Psoas muscle (tissue), 7 donors: ENCODE measurements at regions not wholly inside any gene's neighbourhood (a gene's known extent, or its start where the extent isn't known, plus 50 kb on each side); places are given as distances from the start of the nearest gene placed in this dataset.

ENCODE experiments used
- ATAC-seq, 4 donors: fragments of 200-7000 bp; cut with Tn5 transposase; one replicate each; pipeline ENCODE4 v1.9.1; 2020; ENCODE audit warnings: moderate library complexity in 3 of 4, mild to moderate bottlenecking in 2 of 4
- DNase-seq, 2 donors: peaks; one replicate each; pipeline ENCODE4 v3.0.0-alpha.2; 2020
- H3K27ac ChIP-seq: fragments of 200-600 bp; one replicate; pipeline ENCODE4 v1.8.0; 2022
- H3K27me3 ChIP-seq, 3 donors: fragments of 200-600 bp in 1 of 3; one replicate each; pipeline versions ENCODE4 v1.6.1 to v1.8.0; 2013 to 2022; ENCODE audit warnings: low read length in 2 of 3, mild to moderate bottlenecking in 2 of 3, moderate library complexity in 1 of 3; ENCODE audit not compliant: insufficient read depth in 3 of 3
- H3K36me3 ChIP-seq, 2 donors: fragments of 200-600 bp in 1 of 2; one replicate each; pipeline versions ENCODE4 v1.6.1 to v1.8.0; 2013 to 2022; ENCODE audit warnings: low read depth in 1 of 2, mild to moderate bottlenecking in 1 of 2, moderate library complexity in 1 of 2; ENCODE audit not compliant: insufficient read depth in 1 of 2
- H3K4me1 ChIP-seq: fragments of 200-600 bp; one replicate; pipeline ENCODE4 v1.8.0; 2022
- H3K4me3 ChIP-seq: fragments of 200-600 bp; one replicate; pipeline ENCODE4 v1.8.0; 2022; ENCODE audit warnings: mild to moderate bottlenecking
- H3K9me3 ChIP-seq: fragments of 200-600 bp; one replicate; pipeline ENCODE4 v1.8.0; 2022
- WGBS, 3 donors: extraction: QIAGEN DNeasy Blood & Tissue Kit; methylation state at CpG; one replicate each; pipeline versions ENCODE4 v1.1.6 to v1.1.7; 2013; 5-methylcytosine and 5-hydroxymethylcytosine counted together
- intact Hi-C, 2 donors: fragments of 100-400 bp; cut with DNase I; formaldehyde crosslinking; loops; one replicate each; pipeline versions ENCODE4 v1.11.0 to v1.14.2; 2022
- TF ChIP-seq, protein P1 (sequence below): fragments of 200-600 bp; IDR thresholded peaks from one replicate; pipeline ENCODE4 v1.8.0; 2022; ENCODE audit warnings: antibody characterized with exemption
- donor health status: healthy with polysubstance abuse.
- donor health status: DM: no; HTN: no; CAD: no; lungs with moderate emphysema.
- donor health status: Bipolar disorder and iron deficiency.
- donor health status: healthy.
- donor health status: DM: yes; HTN: yes; CAD: no.
- donor health status: DM: no; HTN: no; CAD: no.
- donor health status: DM: yes; HTN: yes; CAD: no.

DNA sequence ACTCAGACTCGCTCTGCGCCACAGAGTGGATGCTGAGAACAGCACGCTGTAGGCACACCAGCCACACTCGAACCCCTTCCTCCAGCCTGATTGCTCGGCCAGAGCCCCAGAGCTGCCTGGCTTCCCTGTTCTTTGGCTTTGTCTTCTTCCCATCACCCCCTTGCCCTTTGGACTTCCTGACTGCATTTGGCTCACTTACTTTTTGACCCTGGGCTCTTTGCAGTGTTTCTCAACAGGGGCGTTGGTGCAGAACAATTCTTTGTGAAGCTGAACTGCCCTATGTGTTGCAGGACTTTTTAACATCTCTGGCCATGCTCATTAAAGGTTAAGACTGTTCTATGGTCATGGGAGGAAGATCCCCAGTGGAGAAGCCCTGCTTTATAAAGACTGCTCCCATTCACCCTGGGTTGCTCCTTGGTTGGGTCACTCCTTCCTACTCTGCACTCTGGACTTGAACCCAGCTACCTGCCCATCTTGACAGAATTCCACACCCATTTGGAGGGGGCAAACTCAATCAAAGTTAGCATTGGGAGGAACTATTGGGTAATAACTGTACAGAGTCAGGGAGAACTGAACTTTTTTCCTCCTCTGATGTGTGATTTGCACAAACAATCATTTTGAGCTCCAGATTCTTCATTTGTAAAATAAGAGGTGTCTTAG lies 127.7 kb upstream of the PLEKHG7 start:
- intact Hi-C loops = loop anchor here (5.0 to 10.0 kb wide), 5 partner anchors 72 to 1193 kb away; no protein-coding TSS in a partner anchor
- no peak for DNase-seq
- H3K4me1 ChIP-seq = no peaks in the 10 kb centered on the region
- no peaks in the 10 kb centered on the region for H3K36me3 ChIP-seq
- no peaks in the 10 kb centered on the region for H3K9me3 ChIP-seq
- H3K27me3 ChIP-seq = no peaks in the 10 kb centered on the region
- WGBS, 3 donors = 56 to 79% (median 68%) methylated on average over 6 of the region's 6 CpGs
- no peak overlapping the region for H3K4me3 ChIP-seq
- ATAC-seq = no peak
- no peak overlapping the region for H3K27ac ChIP-seq
- TF ChIP-seq, protein P1, sequence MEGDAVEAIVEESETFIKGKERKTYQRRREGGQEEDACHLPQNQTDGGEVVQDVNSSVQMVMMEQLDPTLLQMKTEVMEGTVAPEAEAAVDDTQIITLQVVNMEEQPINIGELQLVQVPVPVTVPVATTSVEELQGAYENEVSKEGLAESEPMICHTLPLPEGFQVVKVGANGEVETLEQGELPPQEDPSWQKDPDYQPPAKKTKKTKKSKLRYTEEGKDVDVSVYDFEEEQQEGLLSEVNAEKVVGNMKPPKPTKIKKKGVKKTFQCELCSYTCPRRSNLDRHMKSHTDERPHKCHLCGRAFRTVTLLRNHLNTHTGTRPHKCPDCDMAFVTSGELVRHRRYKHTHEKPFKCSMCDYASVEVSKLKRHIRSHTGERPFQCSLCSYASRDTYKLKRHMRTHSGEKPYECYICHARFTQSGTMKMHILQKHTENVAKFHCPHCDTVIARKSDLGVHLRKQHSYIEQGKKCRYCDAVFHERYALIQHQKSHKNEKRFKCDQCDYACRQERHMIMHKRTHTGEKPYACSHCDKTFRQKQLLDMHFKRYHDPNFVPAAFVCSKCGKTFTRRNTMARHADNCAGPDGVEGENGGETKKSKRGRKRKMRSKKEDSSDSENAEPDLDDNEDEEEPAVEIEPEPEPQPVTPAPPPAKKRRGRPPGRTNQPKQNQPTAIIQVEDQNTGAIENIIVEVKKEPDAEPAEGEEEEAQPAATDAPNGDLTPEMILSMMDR = no peak

DNA sequence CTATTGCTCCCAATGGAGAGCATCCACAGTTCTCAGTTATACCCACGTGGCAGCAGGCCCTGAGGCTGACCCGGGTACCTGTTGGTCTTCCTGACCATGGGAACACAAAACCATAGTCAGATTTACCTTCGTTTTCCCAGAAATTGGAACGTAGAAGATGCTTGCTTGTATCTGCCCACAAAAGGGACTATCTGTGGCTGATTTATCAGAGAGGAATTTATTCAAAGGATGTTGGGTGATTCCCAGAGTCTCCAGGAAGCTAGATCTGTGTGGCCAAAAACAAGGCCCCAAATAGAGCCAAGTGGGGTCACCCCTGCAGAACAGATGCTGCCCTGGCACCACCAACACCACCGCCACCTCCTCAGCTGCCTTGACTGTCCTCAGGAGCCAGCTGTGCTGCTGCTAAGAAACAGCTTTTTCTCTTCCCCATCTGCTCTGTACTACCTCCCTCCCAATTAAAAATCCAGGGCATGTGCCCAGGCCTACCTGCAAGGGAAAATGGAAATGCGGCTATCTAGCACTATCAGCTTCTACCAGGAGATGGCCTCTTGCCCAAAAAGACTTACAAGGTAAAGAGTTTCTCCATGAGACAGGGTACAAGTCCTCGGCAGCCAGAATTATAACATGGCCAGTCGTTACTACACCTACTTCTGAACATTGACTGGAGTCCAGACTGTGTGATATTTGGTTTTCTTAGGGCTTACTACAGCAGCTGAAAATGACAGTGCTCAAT lies 128.6 kb upstream of the PLEKHG7 start:
- DNase-seq (no peak), ATAC-seq (no peak)
- 53 to 66% (median 57%) methylated on average over 8 of the region's 8 CpGs for WGBS, 3 donors
- H3K4me1 ChIP-seq = no peaks in the 10 kb centered on the region
- no peak overlapping the region for H3K27ac ChIP-seq
- H3K4me3 ChIP-seq = no peak overlapping the region
- TF ChIP-seq, protein P1 = no peak
- H3K27me3 ChIP-seq = no peaks in the 10 kb centered on the region
- H3K36me3 ChIP-seq = no peaks in the 10 kb centered on the region
- H3K9me3 ChIP-seq = no peaks in the 10 kb centered on the region
- intact Hi-C loops = loop anchor here (5.0 to 10.0 kb wide), 5 partner anchors 73 to 1192 kb away; no protein-coding TSS in a partner anchor

DNA sequence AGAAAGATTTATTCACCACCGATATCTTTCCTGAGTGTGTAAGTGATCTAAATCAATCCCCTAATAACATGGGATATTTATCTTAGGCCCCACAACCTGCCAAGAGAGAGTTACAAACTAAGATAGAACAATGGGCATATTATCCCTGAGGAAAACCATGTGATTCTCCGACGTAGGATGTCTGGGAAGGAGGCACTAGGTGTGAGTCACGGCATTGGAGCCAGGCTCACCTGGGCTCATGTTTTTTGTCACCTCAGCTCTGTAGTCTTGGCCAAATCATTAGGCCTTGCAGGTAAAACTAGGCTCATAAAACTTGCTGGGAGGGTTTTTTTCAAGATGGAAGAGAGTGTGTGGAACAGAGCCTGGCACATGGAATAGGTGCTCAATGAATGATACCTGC lies 129.7 kb upstream of the PLEKHG7 start:
- ATAC-seq (no peak), DNase-seq (no peak)
- no peak overlapping the region for H3K27ac ChIP-seq
- intact Hi-C loops = loop anchor here (5.0 to 10.0 kb wide), 5 partner anchors 74 to 1191 kb away; no protein-coding TSS in a partner anchor
- no peak overlapping the region for H3K4me3 ChIP-seq
- 75 to 88% (median 81%) methylated on average over 4 of the region's 4 CpGs for WGBS, 3 donors
- no peaks in the 10 kb centered on the region for H3K36me3 ChIP-seq
- no peaks in the 10 kb centered on the region for H3K9me3 ChIP-seq
- H3K4me1 ChIP-seq = no peaks in the 10 kb centered on the region
- TF ChIP-seq, protein P1 = no peak
- no peaks in the 10 kb centered on the region for H3K27me3 ChIP-seq

DNA sequence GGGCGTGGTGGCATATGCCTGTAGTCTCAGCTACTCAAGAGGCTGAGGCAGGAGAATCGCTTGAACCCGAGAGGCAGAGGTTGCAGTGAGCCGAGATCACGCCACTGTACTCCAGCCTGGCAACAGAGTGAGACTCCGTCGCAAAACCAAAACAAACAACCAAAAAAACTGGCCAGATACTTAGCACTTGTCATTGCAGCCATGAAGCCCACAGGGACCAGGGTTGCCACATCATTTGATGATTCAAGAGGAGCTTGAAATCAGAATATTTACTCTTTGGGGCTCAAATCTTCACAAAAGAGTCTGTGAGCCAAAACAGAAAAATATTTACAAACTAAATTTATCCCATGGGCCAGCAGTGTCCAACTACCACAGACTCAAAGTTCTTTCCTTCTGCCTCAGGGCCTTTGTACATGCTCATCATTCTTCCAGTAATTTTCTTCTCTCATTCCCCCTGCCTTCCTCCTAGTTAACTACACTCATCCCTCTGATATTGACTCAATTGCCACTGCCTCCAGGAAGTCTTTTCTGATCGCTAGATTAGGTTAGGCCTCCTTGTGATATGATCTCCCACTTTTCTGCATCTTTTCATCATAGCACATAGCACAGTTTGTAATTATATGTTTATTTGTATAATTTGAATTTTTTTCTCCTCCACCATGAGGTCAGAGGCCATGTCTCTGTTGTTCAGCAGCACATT lies 130.8 kb upstream of the PLEKHG7 start:
- ATAC-seq = peak in 2 of 4 donors; percentile 31 to 64

More for the DNA sequence above, 130.8 kb upstream of the PLEKHG7 start:
- Histone ChIP-seq H3K27me3 (no peaks in the 10 kb centered on the region), H3K9me3 (no peaks in the 10 kb centered on the region), H3K4me3 (no peak overlapping the region), H3K4me1 (no peaks in the 10 kb centered on the region), H3K27ac (no peak overlapping the region), H3K36me3 (no peaks in the 10 kb centered on the region)
- DNase-seq = peak in 1 of 2 donors; percentile 63
- TF ChIP-seq, protein P1 = no peak
- intact Hi-C loops = loop anchor here (5.0 to 10.0 kb wide), 5 partner anchors 75 to 1190 kb away; no protein-coding TSS in a partner anchor
- WGBS, 3 donors = 58 to 78% (median 62%) methylated on average over 8 of the region's 8 CpGs
